CD4-positive, alpha-beta T cell (primary cell): ENCODE measurements at regions not wholly inside any gene's neighbourhood (a gene's known extent, or its start where the extent isn't known, plus 50 kb on each side); places are given as distances from the start of the nearest gene placed in this dataset.

Experiments used
- ATAC-seq: fragments of 200-7000 bp; cut with Tn5 transposase; one replicate; pipeline ENCODE4 v1.10.0; 2022; ENCODE audit warnings: mild to moderate bottlenecking; ENCODE audit not compliant: poor library complexity
- CTCF ChIA-PET: fragments of 350-600 bp; sonication (Branson Sonifier 250); formaldehyde crosslinking; loops from one replicate; lab custom pipeline; 2021; ENCODE audit warnings: antibody characterized with exemption, inconsistent platforms; lab: Charles Lee
- POLR2A ChIA-PET: fragments of 350-600 bp; sonication (Branson Sonifier 250); formaldehyde crosslinking; loops from one replicate; lab custom pipeline; 2021; ENCODE audit warnings: antibody characterized with exemption, inconsistent platforms; lab: Charles Lee
- DNase-seq, 14 experiments: peaks; one replicate each; pipeline ENCODE4 v3.0.0-alpha.2; 2013 to 2020; ENCODE audit warnings: mixed read lengths in 2 of 14
- H3K27ac ChIP-seq, 2 donors: one replicate each; pipeline versions ENCODE4 v1.5.1 to v1.7.0; 2013; ENCODE audit warnings: low read length in 2 of 2, low read depth in 1 of 2, mild to moderate bottlenecking in 1 of 2
- H3K27me3 ChIP-seq, 2 experiments: 1 replicate in 1 of 2; 2 replicates in 1 of 2; pipeline versions ENCODE4 v1.6.1 to v1.7.0; 2013; ENCODE audit warnings: low read length in 2 of 2, control low read depth in 1 of 2, mild to moderate bottlenecking in 1 of 2, moderate library complexity in 1 of 2; ENCODE audit not compliant: insufficient read depth in 2 of 2, control insufficient read depth in 1 of 2
- H3K36me3 ChIP-seq: one replicate; pipeline ENCODE4 v1.6.1; 2013; ENCODE audit warnings: low read length, control low read depth; ENCODE audit not compliant: insufficient read depth
- H3K4me1 ChIP-seq: one replicate; pipeline ENCODE4 v1.6.1; 2013; ENCODE audit warnings: low read length, control low read depth; ENCODE audit not compliant: insufficient read depth
- H3K4me3 ChIP-seq: one replicate; pipeline ENCODE4 v1.5.1; 2013; ENCODE audit warnings: mild to moderate bottlenecking, low read length, moderate library complexity
- H3K9me3 ChIP-seq, 2 experiments: 1 replicate in 1 of 2; 2 replicates in 1 of 2; pipeline versions ENCODE4 v1.6.1 to v1.7.0; 2013; ENCODE audit warnings: low read length in 2 of 2, mild to moderate bottlenecking in 2 of 2, control low read depth in 1 of 2, moderate library complexity in 1 of 2; ENCODE audit not compliant: control insufficient read depth in 1 of 2, insufficient read depth in 1 of 2
- H3K27ac Mint-ChIP-seq: one replicate; pipeline ENCODE4 v1.8.0; 2020; ENCODE audit warnings: mixed read lengths
- H3K27me3 Mint-ChIP-seq: one replicate; pipeline ENCODE4 v1.8.0; 2021; ENCODE audit warnings: mixed read lengths
- H3K36me3 Mint-ChIP-seq: one replicate; pipeline ENCODE4 v1.8.0; 2021; ENCODE audit warnings: low read depth, mixed read lengths
- H3K4me1 Mint-ChIP-seq: one replicate; pipeline ENCODE4 v1.8.0; 2021; ENCODE audit warnings: low read depth, mixed read lengths
- H3K4me3 Mint-ChIP-seq: one replicate; pipeline ENCODE4 v1.8.0; 2020; ENCODE audit warnings: mild to moderate bottlenecking, mixed read lengths
- H3K9me3 Mint-ChIP-seq: one replicate; pipeline ENCODE4 v1.8.0; 2020; ENCODE audit warnings: mixed read lengths
- intact Hi-C, 2 experiments: fragments of 100-400 bp; cut with DNase I in 1 of 2; cut with micrococcal nuclease in 1 of 2; formaldehyde crosslinking; loops; one replicate each; pipeline versions ENCODE4 v1.15.1 to v1.9.0; 2023 to 2025; cut with DNase I, micrococcal nuclease
- TF ChIP-seq, protein P1 (sequence below): fragments of 200-600 bp; IDR thresholded peaks from one replicate; pipeline ENCODE4 v1.8.0; 2022; ENCODE audit warnings: antibody characterized with exemption, mild to moderate bottlenecking

- no peaks in the 10 kb centered on the region for H3K9me3 Mint-ChIP-seq
- ATAC-seq (no peak), DNase-seq (no peak)
- H3K4me1 Mint-ChIP-seq = no peaks in the 10 kb centered on the region
- POLR2A ChIA-PET = no interaction called here
- intact Hi-C loops = no loop called here
- no peak overlapping the region for H3K27ac Mint-ChIP-seq
- Histone ChIP-seq H3K4me3 (no peak overlapping the region), H3K9me3 (no peaks in the 10 kb centered on the region), H3K4me1 (no peaks in the 10 kb centered on the region), H3K36me3 (no peaks in the 10 kb centered on the region), H3K27me3 (no peaks in the 10 kb centered on the region), H3K27ac (no peak overlapping the region)
- CTCF ChIA-PET = interaction anchor here (0.5 kb wide), 1 partner anchor 10 kb away, joined by 4 read pairs; no protein-coding TSS in a partner anchor
- no peaks in the 10 kb centered on the region for H3K36me3 Mint-ChIP-seq
- H3K4me3 Mint-ChIP-seq = no peak overlapping the region
- H3K27me3 Mint-ChIP-seq = no peaks in the 10 kb centered on the region
- TF ChIP-seq, protein P1, sequence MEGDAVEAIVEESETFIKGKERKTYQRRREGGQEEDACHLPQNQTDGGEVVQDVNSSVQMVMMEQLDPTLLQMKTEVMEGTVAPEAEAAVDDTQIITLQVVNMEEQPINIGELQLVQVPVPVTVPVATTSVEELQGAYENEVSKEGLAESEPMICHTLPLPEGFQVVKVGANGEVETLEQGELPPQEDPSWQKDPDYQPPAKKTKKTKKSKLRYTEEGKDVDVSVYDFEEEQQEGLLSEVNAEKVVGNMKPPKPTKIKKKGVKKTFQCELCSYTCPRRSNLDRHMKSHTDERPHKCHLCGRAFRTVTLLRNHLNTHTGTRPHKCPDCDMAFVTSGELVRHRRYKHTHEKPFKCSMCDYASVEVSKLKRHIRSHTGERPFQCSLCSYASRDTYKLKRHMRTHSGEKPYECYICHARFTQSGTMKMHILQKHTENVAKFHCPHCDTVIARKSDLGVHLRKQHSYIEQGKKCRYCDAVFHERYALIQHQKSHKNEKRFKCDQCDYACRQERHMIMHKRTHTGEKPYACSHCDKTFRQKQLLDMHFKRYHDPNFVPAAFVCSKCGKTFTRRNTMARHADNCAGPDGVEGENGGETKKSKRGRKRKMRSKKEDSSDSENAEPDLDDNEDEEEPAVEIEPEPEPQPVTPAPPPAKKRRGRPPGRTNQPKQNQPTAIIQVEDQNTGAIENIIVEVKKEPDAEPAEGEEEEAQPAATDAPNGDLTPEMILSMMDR = no peak
These were observed 372.1 kb downstream of the SHQ1 start for GRCh38 chr3:72476139-72476483.

DNA sequence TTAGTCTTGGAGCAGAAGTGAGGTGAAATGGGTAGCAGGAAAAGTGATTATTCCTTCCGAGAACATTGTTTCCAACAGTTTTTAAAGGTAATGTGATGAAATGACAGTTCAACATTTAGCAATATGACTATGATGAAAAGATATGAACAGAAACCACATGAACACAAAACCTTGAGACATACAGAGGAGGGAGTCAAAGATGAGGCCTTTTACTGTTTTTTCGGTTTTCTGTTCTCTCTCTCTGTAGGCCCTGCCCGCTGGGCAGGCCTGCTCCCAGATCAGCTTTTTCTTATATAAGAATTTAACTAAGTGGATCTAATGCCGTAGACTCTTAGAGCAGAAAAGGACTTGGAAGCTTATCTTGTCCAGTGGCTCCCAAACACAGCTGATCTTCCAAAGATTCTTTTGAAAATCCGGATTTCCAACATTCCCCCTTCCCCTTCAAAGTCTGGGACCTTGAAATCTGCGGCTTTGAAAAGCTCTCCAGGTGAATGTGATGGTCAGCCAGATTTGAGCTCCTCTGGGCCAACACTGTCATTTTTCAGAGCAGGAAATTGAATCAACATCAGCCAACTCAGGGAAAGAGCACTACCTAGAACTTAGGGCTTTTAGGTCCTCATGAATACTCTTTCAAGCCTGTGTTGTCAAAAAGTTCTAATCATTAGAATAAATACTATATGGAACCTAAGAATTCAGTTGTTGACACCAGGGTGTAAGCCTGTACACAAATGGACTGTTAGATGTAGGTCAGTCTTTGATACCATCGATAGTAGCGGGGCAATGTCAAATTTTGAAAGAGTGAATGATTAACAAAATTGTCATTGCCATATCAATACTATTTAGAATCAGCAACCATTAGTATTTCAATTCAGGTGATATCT is 372.7 kb downstream of the SHQ1 start:
- ATAC-seq (no peak), DNase-seq (no peak)
- Histone ChIP-seq H3K27ac (no peak overlapping the region), H3K27me3 (no peaks in the 10 kb centered on the region), H3K9me3 (no peaks in the 10 kb centered on the region), H3K4me1 (no peaks in the 10 kb centered on the region), H3K4me3 (no peak overlapping the region), H3K36me3 (no peaks in the 10 kb centered on the region)
- no peaks in the 10 kb centered on the region for H3K36me3 Mint-ChIP-seq
- intact Hi-C loops = no loop called here
- H3K4me1 Mint-ChIP-seq = no peaks in the 10 kb centered on the region
- CTCF ChIA-PET = no interaction called here
- no peaks in the 10 kb centered on the region for H3K9me3 Mint-ChIP-seq
- H3K27me3 Mint-ChIP-seq = no peaks in the 10 kb centered on the region
- no peak overlapping the region for H3K4me3 Mint-ChIP-seq
- no peak overlapping the region for H3K27ac Mint-ChIP-seq
- POLR2A ChIA-PET = no interaction called here
- TF ChIP-seq, protein P1 = no peak

- no peak overlapping the region for H3K27ac ChIP-seq
- no peaks in the 10 kb centered on the region for H3K27me3 Mint-ChIP-seq
- H3K4me3 Mint-ChIP-seq = no peak overlapping the region
- TF ChIP-seq, protein P1 = no peak
- H3K27me3 ChIP-seq = no peaks in the 10 kb centered on the region
- H3K27ac Mint-ChIP-seq = no peak overlapping the region
- DNase-seq (no peak), ATAC-seq (no peak)
- ChIA-PET POLR2A (no interaction called here), CTCF (no interaction called here)
- no peaks in the 10 kb centered on the region for H3K4me1 Mint-ChIP-seq
- no peak overlapping the region for H3K4me3 ChIP-seq
- intact Hi-C loops = no loop called here
- H3K9me3 Mint-ChIP-seq = no peaks in the 10 kb centered on the region
- H3K36me3 Mint-ChIP-seq = no peaks in the 10 kb centered on the region
- no peaks in the 10 kb centered on the region for H3K36me3 ChIP-seq
- no peaks in the 10 kb centered on the region for H3K4me1 ChIP-seq
- no peaks in the 10 kb centered on the region for H3K9me3 ChIP-seq
These were observed 373.5 kb downstream of the SHQ1 start for GRCh38 chr3:72474775-72475174.
